Uterus (tissue), 2 donors: ENCODE measurements at regions not wholly inside any gene's neighbourhood (a gene's known extent, or its start where the extent isn't known, plus 50 kb on each side); places are given as distances from the start of the nearest gene placed in this dataset.

ENCODE experiments used
- CTCF ChIP-seq, 4 experiments: fragments of 200-600 bp in 2 of 4; fragments of 450-650 bp in 2 of 4; sonication (generic) in 2 of 4; IDR thresholded peaks; one replicate each; pipeline ENCODE4 v1.5.1; 2016 to 2019; ENCODE audit warnings: antibody characterized with exemption in 4 of 4, mild to moderate bottlenecking in 2 of 4, moderate library complexity in 1 of 4
- POLR2A ChIP-seq, 2 donors: fragments of 450-650 bp; IDR thresholded peaks; one replicate each; pipeline ENCODE4 v1.6.1; 2016; ENCODE audit warnings: antibody characterized with exemption in 2 of 2, mild to moderate bottlenecking in 1 of 2, moderate library complexity in 1 of 2

GRCh38 chr7:124192885-124193284, 160.0 kb upstream of the TMEM229A start:
- TF ChIP-seq CTCF (IDR thresholded peaks at IDR 0.05) (no peak), POLR2A (IDR thresholded peaks at IDR 0.05) (no peak)
